Suprapubic skin (tissue), 4 donors: ENCODE measurements at regions not wholly inside any gene's neighbourhood (a gene's known extent, or its start where the extent isn't known, plus 50 kb on each side); places are given as distances from the start of the nearest gene placed in this dataset.

ENCODE experiments used
- CTCF ChIP-seq, 2 donors: fragments of 200-600 bp in 1 of 2; fragments of 450-650 bp in 1 of 2; sonication (generic) in 1 of 2; IDR thresholded peaks; one replicate each; pipeline ENCODE4 v1.5.1; 2016 to 2019; ENCODE audit warnings: antibody characterized with exemption in 2 of 2, mild to moderate bottlenecking in 1 of 2, moderate library complexity in 1 of 2
- EP300 ChIP-seq: sonication (generic); formaldehyde crosslinking; IDR thresholded peaks from one replicate; pipeline ENCODE4 v1.6.1; 2017; ENCODE audit warnings: antibody characterized with exemption
- POLR2A ChIP-seq, 2 donors: fragments of 450-650 bp; IDR thresholded peaks; one replicate each; pipeline ENCODE4 v1.6.1; 2017; ENCODE audit warnings: antibody characterized with exemption in 2 of 2, mild to moderate bottlenecking in 2 of 2, moderate library complexity in 2 of 2
- POLR2AphosphoS5 ChIP-seq, 3 donors: sonication (generic); formaldehyde crosslinking; IDR thresholded peaks; one replicate each; pipeline ENCODE4 v1.6.1; 2017; ENCODE audit warnings: antibody characterized with exemption in 3 of 3

GRCh38 chr13:89695343-89696257 is 1651.9 kb upstream of the MIR17HG start:
- TF ChIP-seq EP300 = no peak
- peak in 1 of 2 donors; percentile 40 for TF ChIP-seq CTCF (IDR thresholded peaks at IDR 0.05)
- no peak for TF ChIP-seq POLR2A (IDR thresholded peaks at IDR 0.05)
- no peak for TF ChIP-seq POLR2AphosphoS5 (IDR thresholded peaks at IDR 0.05)
